Right lung (tissue), 2 donors: ENCODE measurements at regions not wholly inside any gene's neighbourhood (a gene's known extent, or its start where the extent isn't known, plus 50 kb on each side); places are given as distances from the start of the nearest gene placed in this dataset.
"Not testable (repeated sequence)": the region's sequence is repeated elsewhere in the genome, so short reads cannot be mapped to it uniquely, and the experiment has no call there.

ENCODE experiments used
- DNase-seq, 2 donors: peaks; one replicate each; pipeline ENCODE4 v3.0.0-alpha.2; 2013

- DNase-seq = not testable (repeated sequence)
Observed at GRCh38 chr5:143588121-143588520, 184.6 kb upstream of the NR3C1 start.

GRCh38 chr5:143586781-143587362 lies 183.4 kb upstream of the NR3C1 start:
- DNase-seq = no peak

GRCh38 chr5:143585970-143586369 lies 182.5 kb upstream of the NR3C1 start:
- no peak for DNase-seq

- DNase-seq = no peak
Observed at GRCh38 chr5:143583409-143583808, 179.9 kb upstream of the NR3C1 start.

GRCh38 chr5:143582869-143583268 lies 179.4 kb upstream of the NR3C1 start:
- DNase-seq = no peak

- no peak for DNase-seq
Observed at GRCh38 chr5:143582176-143582575, 178.7 kb upstream of the NR3C1 start.

GRCh38 chr5:143581649-143582048 lies 178.2 kb upstream of the NR3C1 start:
- no peak for DNase-seq

GRCh38 chr5:143581147-143581546 lies 177.7 kb upstream of the NR3C1 start:
- DNase-seq = no peak

- peak; percentile 57 for DNase-seq
Observed at GRCh38 chr5:143576711-143577484, 173.4 kb upstream of the NR3C1 start.

GRCh38 chr5:143575286-143575685 lies 171.8 kb upstream of the NR3C1 start:
- no peak for DNase-seq

- DNase-seq = no peak
Observed at GRCh38 chr5:143574236-143574635, 170.8 kb upstream of the NR3C1 start.

GRCh38 chr5:143573568-143574170 lies 170.2 kb upstream of the NR3C1 start:
- no peak for DNase-seq

GRCh38 chr5:143572671-143573070 lies 169.2 kb upstream of the NR3C1 start:
- no peak for DNase-seq

GRCh38 chr5:143571642-143572624 lies 168.4 kb upstream of the NR3C1 start:
- DNase-seq = no peak

GRCh38 chr5:143570989-143571388 lies 167.5 kb upstream of the NR3C1 start:
- no peak for DNase-seq

- no peak for DNase-seq
Observed at GRCh38 chr5:143569722-143570567, 166.5 kb upstream of the NR3C1 start.

- DNase-seq = no peak
Observed at GRCh38 chr5:143569213-143569701, 165.8 kb upstream of the NR3C1 start.

GRCh38 chr5:143567583-143568504 lies 164.4 kb upstream of the NR3C1 start:
- no peak for DNase-seq

GRCh38 chr5:143566139-143566538 lies 162.7 kb upstream of the NR3C1 start:
- DNase-seq = no peak

- no peak for DNase-seq
Observed at GRCh38 chr5:143564417-143564816, 160.9 kb upstream of the NR3C1 start.
